IMR-90 (cell line): ENCODE measurements at regions not wholly inside any gene's neighbourhood (a gene's known extent, or its start where the extent isn't known, plus 50 kb on each side); places are given as distances from the start of the nearest gene placed in this dataset.
A peak's percentile ranks its signal among the peaks of the same experiment; 100 is the strongest.

ENCODE experiments used
- ATAC-seq: fragments of 200-7000 bp; cut with Tn5 transposase; 2 replicates; pipeline ENCODE4 v1.9.1; 2020; ENCODE audit warnings: low read depth, mild to moderate bottlenecking, moderate library complexity
- BruUV-seq: library from RNA; stranded (reverse); fragments of 400-500 nt; replicated peaks from 2 replicates; lab custom pipeline; 2021; lab: Mats Ljungman, UMichigan
- CTCF ChIA-PET: fragments of 300-600 bp; formaldehyde crosslinking; extraction: SDS; loops from one replicate; lab custom pipeline; 2021; ENCODE audit warnings: antibody characterized with exemption; lab: Yijun Ruan, JAX
- POLR2A ChIA-PET: fragments of 300-600 bp; sonication (Branson Sonifier 250); formaldehyde crosslinking; loops from one replicate; lab custom pipeline; 2022; ENCODE audit warnings: antibody characterized with exemption; ENCODE audit not compliant: unreplicated experiment; lab: Charles Lee
- DNase-seq: peaks from one replicate; pipeline ENCODE4 v3.0.0; 2013
- H2AFZ ChIP-seq: replicated peaks from 2 replicates; pipeline ENCODE3; 2013; ENCODE audit warnings: low read length, mild to moderate bottlenecking; ENCODE audit not compliant: poor library complexity
- H2AK5ac ChIP-seq: 2 replicates; pipeline ENCODE4 v1.6.1; 2013; ENCODE audit warnings: low read depth, low read length, inconsistent platforms
- H2AK9ac ChIP-seq: replicated peaks from 2 replicates; pipeline ENCODE3; 2013; ENCODE audit warnings: mild to moderate bottlenecking, low read depth, low read length, moderate library complexity; ENCODE audit not compliant: poor library complexity
- H2BK120ac ChIP-seq: 2 replicates; pipeline ENCODE4 v1.6.1; 2013; ENCODE audit warnings: low read depth, low read length, inconsistent platforms
- H2BK15ac ChIP-seq: 3 replicates; pipeline ENCODE4 v1.6.1; 2013; ENCODE audit warnings: low read depth, low read length, inconsistent platforms
- H2BK20ac ChIP-seq: 2 replicates; pipeline ENCODE4 v1.6.1; 2013; ENCODE audit warnings: low read depth, mild to moderate bottlenecking, inconsistent platforms, low read length, moderate library complexity
- H2BK5ac ChIP-seq: 2 replicates; pipeline ENCODE4 v1.6.1; 2013; ENCODE audit warnings: mild to moderate bottlenecking, low read depth, low read length, inconsistent platforms; ENCODE audit not compliant: poor library complexity, severe bottlenecking
- H3K14ac ChIP-seq: replicated peaks from 2 replicates; pipeline ENCODE4 v1.6.1; 2013; ENCODE audit warnings: low read depth, low read length, inconsistent platforms
- H3K18ac ChIP-seq: 2 replicates; pipeline ENCODE4 v1.6.1; 2013; ENCODE audit warnings: low read depth, low read length, control low read depth
- H3K23ac ChIP-seq: 2 replicates; pipeline ENCODE4 v1.6.1; 2013; ENCODE audit warnings: low read depth, low read length, inconsistent platforms
- H3K27ac ChIP-seq: 2 replicates; pipeline ENCODE4 v1.5.1; 2013; ENCODE audit warnings: mild to moderate bottlenecking, control low read depth, low read length; ENCODE audit not compliant: insufficient read depth
- H3K27me3 ChIP-seq: 2 replicates; pipeline ENCODE4 v1.6.1; 2013; ENCODE audit warnings: low read length; ENCODE audit not compliant: control insufficient read depth, insufficient read depth
- H3K36me3 ChIP-seq: 2 replicates; pipeline ENCODE4 v1.6.1; 2013; ENCODE audit warnings: low read length, mixed read lengths; ENCODE audit not compliant: control insufficient read depth, insufficient read depth
- H3K4ac ChIP-seq: 2 replicates; pipeline ENCODE4 v1.6.1; 2013; ENCODE audit warnings: low read depth, low read length, inconsistent platforms
- H3K4me1 ChIP-seq: 2 replicates; pipeline ENCODE4 v1.6.1; 2013; ENCODE audit warnings: low read length, mixed read lengths; ENCODE audit not compliant: control insufficient read depth, insufficient read depth
- H3K4me2 ChIP-seq: 2 replicates; pipeline ENCODE4 v1.6.1; 2013; ENCODE audit warnings: low read depth, mild to moderate bottlenecking, control low read depth, low read length, moderate library complexity
- H3K4me3 ChIP-seq: 2 replicates; pipeline ENCODE4 v1.5.1; 2013; ENCODE audit warnings: low read depth, mild to moderate bottlenecking, control low read depth, low read length, moderate library complexity; ENCODE audit not compliant: insufficient read depth
- H3K56ac ChIP-seq: 2 replicates; pipeline ENCODE4 v1.6.1; 2013; ENCODE audit warnings: low read length, inconsistent platforms; ENCODE audit not compliant: insufficient read depth; ENCODE audit errors: extremely low read depth
- H3K79me1 ChIP-seq, 2 experiments: 2 replicates each; pipeline ENCODE4 v1.6.1; 2013; ENCODE audit warnings: low read length in 2 of 2, inconsistent platforms in 1 of 2, low read depth in 1 of 2
- H3K9ac ChIP-seq: 2 replicates; pipeline ENCODE4 v1.6.1; 2013; ENCODE audit warnings: low read depth, low read length, control low read depth
- H3K9me1 ChIP-seq: 2 replicates; pipeline ENCODE4 v1.6.1; 2013; ENCODE audit warnings: low read length, inconsistent platforms; ENCODE audit not compliant: insufficient read depth
- H3K9me3 ChIP-seq: 2 replicates; pipeline ENCODE4 v1.6.1; 2013; ENCODE audit warnings: low read length; ENCODE audit not compliant: control insufficient read depth, insufficient read depth
- H4K20me1 ChIP-seq: 2 replicates; pipeline ENCODE4 v1.6.1; 2013; ENCODE audit warnings: low read length, inconsistent platforms; ENCODE audit not compliant: insufficient read depth
- H4K5ac ChIP-seq: 2 replicates; pipeline ENCODE4 v1.6.1; 2013; ENCODE audit warnings: mild to moderate bottlenecking, low read depth, low read length, control low read depth
- H4K8ac ChIP-seq, 2 experiments: 2 replicates each; pipeline ENCODE4 v1.6.1; 2013; ENCODE audit warnings: low read depth in 2 of 2, low read length in 2 of 2, control low read depth in 1 of 2, inconsistent platforms in 1 of 2
- H4K91ac ChIP-seq: 2 replicates; pipeline ENCODE4 v1.6.1; 2013; ENCODE audit warnings: low read depth, low read length, inconsistent platforms; ENCODE audit not compliant: insufficient read depth
- CEBPB ChIP-seq: IDR thresholded peaks from 2 replicates; pipeline ENCODE4 v1.6.1; 2012; ENCODE audit warnings: low read depth, low read length, improper control_type of control experiment
- FOS ChIP-seq: fragments of 150-350 bp; IDR thresholded peaks from 2 replicates; pipeline ENCODE4 v1.6.1; 2016; ENCODE audit warnings: low read depth, low read length
- MAZ ChIP-seq: IDR thresholded peaks from 2 replicates; pipeline ENCODE4 v1.6.1; 2012; ENCODE audit warnings: low read depth, mild to moderate bottlenecking, low read length, improper control_type of control experiment, moderate library complexity, borderline replicate concordance
- NFE2L2 ChIP-seq: fragments of 150-350 bp; IDR thresholded peaks from 2 replicates; pipeline ENCODE4 v1.6.1; 2016; ENCODE audit warnings: low read depth, mild to moderate bottlenecking, low read length
- RAD21 ChIP-seq: IDR thresholded peaks from 2 replicates; pipeline ENCODE4 v1.6.1; 2012; ENCODE audit warnings: low read length, improper control_type of control experiment
- dilution Hi-C: fragments of 300-500 bp; cut with HindIII; formaldehyde crosslinking; loops from one replicate; pipeline ENCODE4 v1.14.3; 2018; ENCODE audit warnings: low sequenced_read_pairs; ENCODE audit not compliant: unreplicated experiment
- in situ Hi-C: fragments of 300-500 bp; cut with MboI; formaldehyde crosslinking; loops from 3 replicates; pipeline ENCODE4 v1.14.3; 2019; ENCODE audit warnings: low sequenced_read_pairs, inconsistent platforms, mixed read lengths
- intact Hi-C: fragments of 100-400 bp; cut with micrococcal nuclease; formaldehyde crosslinking; loops from 2 replicates; pipeline ENCODE4 v1.10.0; 2022

DNA sequence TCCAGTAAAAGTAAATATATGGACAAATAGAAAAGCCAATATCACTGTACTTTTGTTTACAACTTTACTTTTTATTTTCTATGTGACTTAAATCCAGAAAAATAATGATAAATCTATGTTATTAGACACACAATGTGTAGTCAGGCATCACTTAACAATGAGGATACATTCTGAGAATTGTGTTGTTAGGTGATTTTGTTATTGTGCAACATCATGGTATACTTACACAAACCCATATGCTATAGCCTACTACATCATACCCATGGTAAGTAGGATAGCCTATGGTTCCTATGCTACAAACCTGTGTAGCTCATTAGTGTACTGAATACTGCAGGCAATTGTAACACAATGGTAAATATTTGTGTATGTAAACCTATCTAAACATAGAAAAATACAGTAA is 781.7 kb upstream of the GHITM start:
- Histone ChIP-seq H3K9ac (no peak overlapping the region), H2BK20ac (no peak overlapping the region), H2BK120ac (no peak overlapping the region), H3K23ac (no peak overlapping the region), H4K8ac (no peak overlapping the region), H4K91ac (no peak overlapping the region), H3K79me1 (no peaks in the 10 kb centered on the region), H2BK5ac (no peak overlapping the region), H3K27ac (no peak overlapping the region), H2BK15ac (no peak overlapping the region), H4K5ac (no peak overlapping the region), H2AK9ac (no peak overlapping the region), H3K4me1 (no peaks in the 10 kb centered on the region), H2AK5ac (no peak overlapping the region), H2AFZ (no peak overlapping the region), H3K4me3 (no peak overlapping the region), H3K9me3 (no peaks in the 10 kb centered on the region), H3K36me3 (no peaks in the 10 kb centered on the region), H3K27me3 (no peaks in the 10 kb centered on the region), H3K18ac (no peak overlapping the region), H3K4ac (no peak overlapping the region), H3K56ac (no peak overlapping the region), H3K14ac (no peak overlapping the region), H4K20me1 (no peaks in the 10 kb centered on the region), H3K4me2 (no peak overlapping the region), H3K9me1 (no peaks in the 10 kb centered on the region)
- no peak for ATAC-seq
- ChIA-PET CTCF (no interaction called here), POLR2A (no interaction called here)
- dilution Hi-C loops (no loop called here), intact Hi-C loops (no loop called here), in situ Hi-C loops (no loop called here)
- no peak for DNase-seq
- TF ChIP-seq MAZ (no peak), CEBPB (peak; percentile 69), RAD21 (no peak), FOS (no peak), NFE2L2 (no peak)
- BruUV-seq, result no TSS peak
